H9 (cell line): ENCODE measurements at regions not wholly inside any gene's neighbourhood (a gene's known extent, or its start where the extent isn't known, plus 50 kb on each side); places are given as distances from the start of the nearest gene placed in this dataset.

Source experiments
- DNase-seq: peaks from one replicate; pipeline ENCODE4 v3.0.0-alpha.2; 2017
- H2AFZ ChIP-seq: one replicate; pipeline ENCODE4 v1.6.1; 2013; ENCODE audit warnings: mild to moderate bottlenecking, low read length, control low read depth, moderate library complexity
- H2AK5ac ChIP-seq: 2 replicates; pipeline ENCODE4 v1.6.1; 2013; ENCODE audit warnings: low read length, control low read depth, mixed read lengths; ENCODE audit not compliant: insufficient read length
- H2BK120ac ChIP-seq: one replicate; pipeline ENCODE4 v1.6.1; 2013; ENCODE audit warnings: low read depth, mild to moderate bottlenecking, low read length, control low read depth, inconsistent platforms; ENCODE audit not compliant: poor library complexity, severe bottlenecking
- H2BK12ac ChIP-seq: 2 replicates; pipeline ENCODE4 v1.6.1; 2013; ENCODE audit warnings: low read length, control low read depth, mixed read lengths, low read depth; ENCODE audit not compliant: insufficient read length
- H2BK15ac ChIP-seq: 2 replicates; pipeline ENCODE4 v1.6.1; 2013; ENCODE audit warnings: low read depth, low read length, control low read depth
- H2BK20ac ChIP-seq: one replicate; pipeline ENCODE4 v1.6.1; 2013; ENCODE audit warnings: low read depth, mild to moderate bottlenecking, low read length, control low read depth, inconsistent platforms; ENCODE audit not compliant: poor library complexity, severe bottlenecking
- H2BK5ac ChIP-seq: 2 replicates; pipeline ENCODE4 v1.6.1; 2013; ENCODE audit warnings: low read length, control low read depth, mixed read lengths; ENCODE audit not compliant: insufficient read length
- H3K14ac ChIP-seq: 2 replicates; pipeline ENCODE4 v1.6.1; 2013; ENCODE audit warnings: low read length, control low read depth; ENCODE audit not compliant: insufficient read depth
- H3K18ac ChIP-seq: 2 replicates; pipeline ENCODE4 v1.6.1; 2013; ENCODE audit warnings: low read depth, mild to moderate bottlenecking, mixed read lengths, low read length, control low read depth; ENCODE audit not compliant: insufficient read length
- H3K23ac ChIP-seq: 2 replicates; pipeline ENCODE4 v1.6.1; 2013; ENCODE audit warnings: low read length, control low read depth, mixed read lengths, low read depth; ENCODE audit not compliant: insufficient read length
- H3K23me2 ChIP-seq: 2 replicates; pipeline ENCODE4 v1.6.1; 2013; ENCODE audit warnings: low read depth, mild to moderate bottlenecking, mixed read lengths, low read length, control low read depth; ENCODE audit not compliant: insufficient read length, poor library complexity, severe bottlenecking
- H3K27ac ChIP-seq: 2 replicates; pipeline ENCODE4 v1.5.1; 2013; ENCODE audit warnings: low read length, control low read depth, mixed read lengths, low read depth; ENCODE audit not compliant: insufficient read length
- H3K27me3 ChIP-seq: 2 replicates; pipeline ENCODE4 v1.6.1; 2013; ENCODE audit warnings: low read length, control low read depth, inconsistent platforms; ENCODE audit not compliant: insufficient read depth
- H3K4ac ChIP-seq: 2 replicates; pipeline ENCODE4 v1.6.1; 2013; ENCODE audit warnings: low read depth, mild to moderate bottlenecking, control low read depth, inconsistent platforms, low read length, moderate library complexity
- H3K4me1 ChIP-seq: 2 replicates; pipeline ENCODE4 v1.6.1; 2013; ENCODE audit warnings: low read length, control low read depth, inconsistent platforms; ENCODE audit not compliant: insufficient read depth
- H3K4me2 ChIP-seq: 2 replicates; pipeline ENCODE4 v1.6.1; 2013; ENCODE audit warnings: low read length, control low read depth, mixed read lengths; ENCODE audit not compliant: insufficient read length, insufficient read depth
- H3K56ac ChIP-seq: 2 replicates; pipeline ENCODE4 v1.6.1; 2013; ENCODE audit warnings: low read depth, mild to moderate bottlenecking, mixed read lengths, low read length, control low read depth; ENCODE audit not compliant: insufficient read length
- H3K79me1 ChIP-seq: 2 replicates; pipeline ENCODE4 v1.6.1; 2013; ENCODE audit warnings: low read depth, mild to moderate bottlenecking, moderate library complexity, low read length, control low read depth, inconsistent platforms; ENCODE audit not compliant: insufficient read depth, poor library complexity, severe bottlenecking
- H3K79me2 ChIP-seq: 2 replicates; pipeline ENCODE4 v1.6.1; 2013; ENCODE audit warnings: low read length, control low read depth, inconsistent platforms; ENCODE audit not compliant: insufficient read depth
- H3K9ac ChIP-seq: 2 replicates; pipeline ENCODE4 v1.6.1; 2013; ENCODE audit warnings: low read length, control low read depth, mixed read lengths; ENCODE audit not compliant: insufficient read length; ENCODE audit errors: extremely low read depth
- H3K9me3 ChIP-seq: one replicate; pipeline ENCODE4 v1.6.1; 2013; ENCODE audit warnings: low read depth, low read length, inconsistent platforms; ENCODE audit not compliant: control insufficient read depth
- H3T11ph ChIP-seq: one replicate; pipeline ENCODE4 v1.6.1; 2013; ENCODE audit warnings: mild to moderate bottlenecking, low read length, control low read depth, inconsistent platforms
- H4K20me1 ChIP-seq: one replicate; pipeline ENCODE4 v1.6.1; 2013; ENCODE audit not compliant: control insufficient read depth, insufficient read length, insufficient read depth
- H4K5ac ChIP-seq: 2 replicates; pipeline ENCODE4 v1.6.1; 2013; ENCODE audit warnings: low read depth, mild to moderate bottlenecking, mixed read lengths, low read length, control low read depth; ENCODE audit not compliant: insufficient read length
- H4K8ac ChIP-seq: replicated peaks from 2 replicates; pipeline ENCODE4 v1.6.1; 2013; ENCODE audit warnings: low read length, control low read depth, mixed read lengths, low read depth; ENCODE audit not compliant: insufficient read length
- H4K91ac ChIP-seq: 2 replicates; pipeline ENCODE4 v1.6.1; 2013; ENCODE audit warnings: low read depth, mild to moderate bottlenecking, moderate library complexity, mixed read lengths, low read length, control low read depth; ENCODE audit not compliant: insufficient read length
- H3K27ac Mint-ChIP-seq, 3 experiments: 2 replicates in 2 of 3; 3 replicates in 1 of 3; pipeline ENCODE4 v1.8.0; 2020 to 2021; ENCODE audit warnings: mixed read lengths in 3 of 3, mild to moderate bottlenecking in 1 of 3, moderate library complexity in 1 of 3
- H3K27me3 Mint-ChIP-seq: 2 replicates; pipeline ENCODE4 v1.8.0; 2021; ENCODE audit warnings: low read depth, mild to moderate bottlenecking, moderate library complexity, mixed read lengths
- H3K36me3 Mint-ChIP-seq, 3 experiments: 2 replicates in 2 of 3; 3 replicates in 1 of 3; pipeline ENCODE4 v1.8.0; 2020 to 2021; ENCODE audit warnings: low read depth in 3 of 3, mixed read lengths in 3 of 3; ENCODE audit not compliant: insufficient read depth in 1 of 3
- H3K4me1 Mint-ChIP-seq, 2 experiments: 2 replicates each; pipeline ENCODE4 v1.8.0; 2020; ENCODE audit warnings: mixed read lengths in 2 of 2
- H3K4me3 Mint-ChIP-seq, 2 experiments: 2 replicates in 1 of 2; 3 replicates in 1 of 2; pipeline ENCODE4 v1.8.0; 2020 to 2021; ENCODE audit warnings: mild to moderate bottlenecking in 2 of 2, mixed read lengths in 2 of 2, moderate library complexity in 1 of 2
- H3K9me3 Mint-ChIP-seq, 2 experiments: 2 replicates in 1 of 2; 3 replicates in 1 of 2; pipeline ENCODE4 v1.8.0; 2020; ENCODE audit warnings: mild to moderate bottlenecking in 2 of 2, mixed read lengths in 2 of 2, moderate library complexity in 1 of 2
- WGBS: extraction: QIAGEN DNeasy Blood & Tissue Kit; methylation state at CpG from one replicate; pipeline ENCODE4 v1.1.7; 2013; ENCODE audit warnings: missing lambda C conversion rate, low lambda C conversion rate, mixed read lengths; ENCODE audit not compliant: insufficient read length; ENCODE audit errors: extremely low coverage; 5-methylcytosine and 5-hydroxymethylcytosine counted together
- TF ChIP-seq, protein P1 (sequence below): fragments of 200-600 bp; sonication (generic); conservative IDR thresholded peaks from 3 replicates; pipeline ENCODE4 v1.8.0; 2021; ENCODE audit warnings: antibody characterized with exemption, mild to moderate bottlenecking

- DNase-seq = no peak
- Histone ChIP-seq H2AK5ac (no peak overlapping the region), H4K91ac (no peak overlapping the region), H3K4me2 (no peak overlapping the region), H3K14ac (no peak overlapping the region), H2BK5ac (no peak overlapping the region), H3T11ph (no peak overlapping the region), H3K23me2 (no peaks in the 10 kb centered on the region), H3K18ac (no peak overlapping the region), H3K27ac (no peak overlapping the region), H4K8ac (no peak overlapping the region), H2BK20ac (no peak overlapping the region), H4K5ac (no peak overlapping the region), H3K27me3 (0 out of 2 replicates have a peak, but pooled peaks cover under 1% of the 10 kb centered on the region), H2AFZ (no peak overlapping the region), H3K23ac (no peak overlapping the region), H2BK12ac (no peak overlapping the region), H3K56ac (no peak overlapping the region), H3K9ac (no peak overlapping the region), H2BK15ac (no peak overlapping the region), H2BK120ac (no peak overlapping the region), H3K4ac (no peak overlapping the region), H3K9me3 (no peaks in the 10 kb centered on the region), H3K79me2 (no peaks in the 10 kb centered on the region), H4K20me1 (no peaks in the 10 kb centered on the region), H3K79me1 (no peaks in the 10 kb centered on the region), H3K4me1 (no peaks in the 10 kb centered on the region)
- Mint-ChIP-seq H3K27me3 (no peaks in the 10 kb centered on the region; the same call in none of the 2 replicates), H3K4me1 (peaks cover 7 to 12% of the 10 kb centered on the region in 2 experiments), H3K4me3 (no peak overlapping the region), H3K9me3 (no peaks in the 10 kb centered on the region), H3K36me3 (no peaks in the 10 kb centered on the region), H3K27ac (no peak overlapping the region)
- WGBS = no CpG with 5 or more reads among the region's 6 CpGs
- TF ChIP-seq, protein P1, sequence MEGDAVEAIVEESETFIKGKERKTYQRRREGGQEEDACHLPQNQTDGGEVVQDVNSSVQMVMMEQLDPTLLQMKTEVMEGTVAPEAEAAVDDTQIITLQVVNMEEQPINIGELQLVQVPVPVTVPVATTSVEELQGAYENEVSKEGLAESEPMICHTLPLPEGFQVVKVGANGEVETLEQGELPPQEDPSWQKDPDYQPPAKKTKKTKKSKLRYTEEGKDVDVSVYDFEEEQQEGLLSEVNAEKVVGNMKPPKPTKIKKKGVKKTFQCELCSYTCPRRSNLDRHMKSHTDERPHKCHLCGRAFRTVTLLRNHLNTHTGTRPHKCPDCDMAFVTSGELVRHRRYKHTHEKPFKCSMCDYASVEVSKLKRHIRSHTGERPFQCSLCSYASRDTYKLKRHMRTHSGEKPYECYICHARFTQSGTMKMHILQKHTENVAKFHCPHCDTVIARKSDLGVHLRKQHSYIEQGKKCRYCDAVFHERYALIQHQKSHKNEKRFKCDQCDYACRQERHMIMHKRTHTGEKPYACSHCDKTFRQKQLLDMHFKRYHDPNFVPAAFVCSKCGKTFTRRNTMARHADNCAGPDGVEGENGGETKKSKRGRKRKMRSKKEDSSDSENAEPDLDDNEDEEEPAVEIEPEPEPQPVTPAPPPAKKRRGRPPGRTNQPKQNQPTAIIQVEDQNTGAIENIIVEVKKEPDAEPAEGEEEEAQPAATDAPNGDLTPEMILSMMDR = no peak
These were observed 469.3 kb upstream of the CFAP20DC start for GRCh38 chr3:59519094-59519493.
